Suppressor macrophage treated with lipopolysaccharide for 4 hours (primary cell): ENCODE measurements at regions not wholly inside any gene's neighbourhood (a gene's known extent, or its start where the extent isn't known, plus 50 kb on each side); places are given as distances from the start of the nearest gene placed in this dataset.
"Not testable (repeated sequence)": the region's sequence is repeated elsewhere in the genome, so short reads cannot be mapped to it uniquely, and the experiment has no call there.

Source experiments
- DNase-seq: peaks from one replicate; pipeline ENCODE4 v3.0.0-alpha.2; 2020

- DNase-seq = no peak
Observed at GRCh38 chr11:39120890-39121289, 2338.6 kb downstream of the LRRC4C start.

GRCh38 chr11:39113606-39114005 is 2345.8 kb downstream of the LRRC4C start:
- no peak for DNase-seq

DNA sequence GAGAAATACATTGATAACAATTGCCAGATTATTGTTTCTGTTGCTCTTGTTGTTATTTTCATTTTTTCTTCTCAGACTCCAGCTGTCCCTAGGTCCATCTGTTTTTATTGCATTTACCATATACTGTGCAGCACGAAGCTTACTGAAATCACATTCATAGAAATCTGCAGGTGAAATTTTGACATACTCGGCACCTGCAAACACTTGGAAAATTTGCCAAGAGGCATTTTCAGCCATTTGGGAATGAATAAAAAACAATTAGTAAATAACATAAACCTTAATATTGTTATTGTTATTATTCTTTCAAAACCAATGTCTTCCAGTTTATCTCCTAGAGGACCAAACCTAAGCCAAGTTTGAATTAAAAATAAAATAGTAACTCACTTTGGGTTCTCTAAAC is 2357.2 kb downstream of the LRRC4C start:
- no peak for DNase-seq

- no peak for DNase-seq
Observed at GRCh38 chr11:39078465-39078864, 2381.0 kb downstream of the LRRC4C start.

- DNase-seq = no peak
Observed at GRCh38 chr11:39037611-39038010, 2421.8 kb downstream of the LRRC4C start.

DNA sequence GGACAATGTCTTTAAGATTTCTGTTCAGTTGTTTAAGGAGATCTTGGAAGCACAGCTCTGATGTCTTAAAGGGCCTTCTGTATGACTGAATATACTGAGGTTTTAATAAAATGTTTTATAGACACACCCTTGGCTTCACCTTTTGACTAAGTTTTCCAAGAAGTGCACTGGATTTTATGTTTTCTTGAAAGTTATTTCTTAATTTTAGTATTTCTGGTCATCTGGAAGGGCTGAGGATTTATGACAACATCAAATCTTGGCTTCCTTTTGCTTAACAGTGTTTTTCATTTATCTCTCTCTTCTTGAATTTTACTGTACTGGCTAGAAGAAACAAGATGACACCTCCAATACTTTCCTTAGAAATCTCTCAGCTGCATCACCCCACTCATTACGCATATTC is 2423.4 kb downstream of the LRRC4C start:
- DNase-seq = no peak

GRCh38 chr11:39021539-39021938 is 2423.5 kb upstream of the RAG2 start:
- no peak for DNase-seq

DNA sequence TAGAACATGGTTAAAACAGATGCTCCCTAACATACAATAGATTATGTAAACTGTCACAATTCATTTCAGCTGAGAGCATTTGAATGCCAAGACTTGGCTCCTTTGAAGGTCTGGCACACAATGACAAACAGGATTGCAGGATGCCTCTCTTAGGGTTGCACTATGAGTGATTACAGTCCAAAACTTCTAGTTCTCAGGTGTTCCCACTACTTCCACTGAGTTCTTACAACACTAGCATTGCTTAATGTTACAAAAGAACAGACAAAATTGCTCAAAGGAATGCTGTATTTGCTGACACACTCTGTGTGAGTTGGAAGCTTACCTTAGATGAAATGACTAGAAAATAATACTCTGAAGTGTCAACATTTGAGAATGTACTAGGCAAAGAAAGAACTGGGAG is 2413.8 kb upstream of the RAG2 start:
- DNase-seq = no peak

GRCh38 chr11:38990841-38991240 is 2392.8 kb upstream of the RAG2 start:
- DNase-seq = no peak

DNA sequence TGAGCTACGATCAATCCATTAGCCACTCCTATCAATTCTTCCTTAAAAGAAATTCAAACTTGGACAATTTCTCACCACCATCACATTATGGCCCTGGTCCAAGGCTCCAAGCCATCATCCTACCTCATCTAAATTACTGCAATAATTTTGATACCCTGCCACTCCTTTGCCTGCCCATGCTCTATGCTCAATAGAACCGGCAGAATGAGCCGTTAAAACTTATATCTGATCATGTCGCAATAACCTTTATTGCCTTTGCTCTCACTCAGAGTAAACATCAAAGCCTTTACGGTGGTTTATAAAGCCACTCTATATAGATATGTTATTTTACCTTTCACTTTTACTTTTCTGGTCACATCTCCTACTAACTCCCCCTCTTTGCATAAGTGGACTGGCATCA is 2392.1 kb upstream of the RAG2 start:
- no peak for DNase-seq

GRCh38 chr11:38988908-38989307 is 2390.9 kb upstream of the RAG2 start:
- no peak for DNase-seq

GRCh38 chr11:38972220-38972619 is 2374.2 kb upstream of the RAG2 start:
- DNase-seq = no peak

DNA sequence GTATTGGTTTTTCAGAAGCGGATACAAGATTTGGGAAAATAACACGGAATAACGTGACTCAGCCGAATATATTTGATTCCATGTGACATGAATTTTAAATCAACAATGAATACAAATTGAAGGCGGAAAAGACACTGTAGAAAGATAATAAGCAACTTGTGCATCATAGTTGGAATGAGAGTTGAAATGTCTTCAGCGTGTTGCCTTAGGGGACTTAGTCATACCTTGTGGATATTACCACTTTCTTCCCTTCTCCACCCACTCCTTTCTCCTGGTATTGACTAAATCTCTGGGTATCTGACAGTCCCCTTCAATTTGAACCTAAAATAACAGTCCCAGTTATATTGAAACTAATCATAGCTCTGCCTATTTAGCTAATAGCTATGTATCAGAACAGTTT is 2373.1 kb upstream of the RAG2 start:
- no peak for DNase-seq

- DNase-seq = no peak
Observed at GRCh38 chr11:38968951-38969350, 2370.9 kb upstream of the RAG2 start.

DNA sequence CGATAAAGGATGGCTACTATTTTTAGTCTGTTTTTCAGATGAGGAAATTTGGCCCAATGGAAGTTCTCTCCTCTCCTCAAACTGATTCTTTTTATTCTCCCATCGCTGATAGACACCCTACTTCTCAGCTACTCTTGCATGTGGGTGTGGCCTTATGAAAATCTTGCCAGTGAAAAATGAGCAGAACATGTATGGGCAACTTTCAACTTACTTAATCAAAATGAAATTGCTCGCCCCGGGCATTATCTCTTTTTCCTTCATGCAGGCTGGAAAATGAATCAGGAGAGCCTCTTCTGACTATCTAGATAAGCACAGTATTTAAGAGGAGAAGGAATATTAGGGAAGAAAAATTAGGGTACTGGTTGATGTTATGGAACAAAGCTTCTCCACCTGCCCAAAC is 2354.7 kb upstream of the RAG2 start:
- no peak for DNase-seq

DNA sequence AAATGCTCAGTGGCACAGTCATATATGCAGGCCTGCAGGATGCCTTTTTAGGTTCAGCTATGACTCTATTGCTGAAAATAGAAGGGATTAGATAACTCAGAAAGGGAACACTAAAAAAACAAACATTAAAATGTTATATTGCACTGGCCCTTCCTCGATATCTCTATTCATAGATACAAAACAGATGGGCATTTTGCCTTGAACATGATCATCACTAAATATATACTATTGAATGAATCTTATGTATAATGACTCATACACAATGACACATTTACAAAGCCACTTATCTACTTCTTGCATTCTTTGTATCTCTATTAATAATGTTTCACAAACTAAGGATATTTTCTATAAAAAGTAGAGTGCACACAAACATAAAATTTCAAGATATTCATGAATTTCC is 2352.8 kb upstream of the RAG2 start:
- DNase-seq = no peak

DNA sequence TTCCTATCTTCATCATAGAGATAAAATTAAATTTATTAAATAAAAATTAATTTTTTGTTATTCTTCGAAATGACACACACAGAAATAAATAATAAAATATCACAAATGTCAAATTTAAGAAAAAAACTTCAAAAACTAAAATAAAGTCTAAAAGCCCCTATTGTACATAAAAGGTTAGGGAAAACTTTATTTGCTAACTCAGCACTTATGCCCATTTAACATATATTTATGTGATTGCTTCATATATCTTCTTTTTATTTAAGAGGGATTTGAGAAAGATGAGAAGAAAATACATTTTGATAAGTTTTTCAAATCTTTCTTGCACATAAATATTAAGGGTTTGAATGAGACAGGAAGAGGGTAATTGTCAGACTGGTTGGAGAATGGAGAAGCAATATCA is 2350.4 kb upstream of the RAG2 start:
- DNase-seq = no peak

DNA sequence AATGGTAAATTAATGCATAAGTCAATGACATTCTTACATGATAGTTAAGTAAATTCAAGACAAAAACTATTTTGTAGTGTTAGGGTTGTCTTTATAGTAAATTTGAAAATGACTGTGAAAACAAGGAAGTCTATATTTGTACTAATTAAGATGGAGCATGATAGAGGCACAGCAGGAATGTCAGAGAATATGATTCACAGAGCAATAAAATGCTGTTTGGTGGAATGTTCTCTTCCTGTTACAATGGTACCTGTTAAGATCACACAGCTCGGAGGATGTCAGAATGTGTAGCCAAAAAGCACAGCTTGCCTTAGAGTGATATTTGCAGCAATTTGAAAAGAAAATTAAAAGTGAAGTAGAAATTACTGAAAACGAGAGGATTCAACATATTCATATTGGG is 2339.7 kb upstream of the RAG2 start:
- DNase-seq = no peak

DNA sequence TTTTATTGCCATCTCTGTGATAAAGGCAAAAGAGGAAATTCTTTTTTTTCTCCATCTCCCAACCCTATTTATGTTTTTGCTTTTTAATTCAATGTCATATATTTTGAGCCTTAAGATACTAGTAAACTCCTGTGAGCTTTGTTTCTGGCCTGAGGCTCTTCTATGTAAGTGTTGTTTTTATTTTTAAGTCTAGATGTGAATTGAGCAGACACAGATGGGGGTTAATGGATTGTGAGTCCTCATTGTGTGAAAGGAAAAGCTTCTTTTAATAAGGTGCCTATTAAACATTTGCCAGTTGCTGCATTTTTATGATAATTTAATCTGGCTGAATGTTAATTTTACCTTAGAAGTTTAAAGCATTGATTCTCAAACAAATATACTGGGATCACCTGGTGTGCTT is 2337.9 kb upstream of the RAG2 start:
- DNase-seq = no peak

- no peak for DNase-seq
Observed at GRCh38 chr11:38927993-38928392, 2330.0 kb upstream of the RAG2 start.

DNA sequence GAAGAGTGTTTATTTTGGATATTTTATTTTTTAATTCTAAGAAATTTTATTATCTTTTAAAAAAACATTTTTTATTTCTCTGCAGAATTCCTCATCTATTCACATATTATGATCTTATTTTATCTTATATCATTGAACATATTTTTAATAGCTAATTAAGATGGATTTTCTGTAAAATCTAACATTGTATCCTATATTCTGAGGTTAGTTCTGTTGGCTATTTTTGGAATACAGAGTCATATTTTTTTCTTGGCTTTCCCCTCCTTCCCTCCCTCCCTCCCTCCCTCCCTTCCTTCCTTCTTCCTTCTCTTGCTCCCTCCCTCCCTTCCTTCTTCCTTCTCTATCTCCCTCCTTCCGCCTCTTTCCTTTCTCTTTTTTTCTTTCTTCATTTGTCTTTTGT is 2326.6 kb upstream of the RAG2 start:
- no peak for DNase-seq

DNA sequence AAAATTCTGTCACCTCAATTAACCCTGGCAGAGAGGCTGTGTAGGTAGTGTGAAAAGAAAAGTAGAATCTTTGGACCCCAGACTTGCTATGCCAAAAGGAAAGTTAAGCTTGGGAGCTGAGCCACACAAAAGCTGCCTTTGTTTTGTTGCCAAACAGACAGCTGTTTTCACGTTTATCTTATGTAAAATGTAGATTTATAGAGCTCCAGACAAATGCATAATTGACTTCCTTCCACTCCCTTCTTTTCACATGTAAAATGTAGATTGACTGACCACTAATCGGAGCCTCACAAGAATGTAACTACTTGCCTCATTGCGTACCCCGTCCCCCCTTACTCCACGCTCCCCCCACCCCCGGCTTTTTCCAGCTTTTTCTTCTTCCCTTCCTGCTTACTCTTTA is 2302.2 kb upstream of the RAG2 start:
- DNase-seq = no peak

DNA sequence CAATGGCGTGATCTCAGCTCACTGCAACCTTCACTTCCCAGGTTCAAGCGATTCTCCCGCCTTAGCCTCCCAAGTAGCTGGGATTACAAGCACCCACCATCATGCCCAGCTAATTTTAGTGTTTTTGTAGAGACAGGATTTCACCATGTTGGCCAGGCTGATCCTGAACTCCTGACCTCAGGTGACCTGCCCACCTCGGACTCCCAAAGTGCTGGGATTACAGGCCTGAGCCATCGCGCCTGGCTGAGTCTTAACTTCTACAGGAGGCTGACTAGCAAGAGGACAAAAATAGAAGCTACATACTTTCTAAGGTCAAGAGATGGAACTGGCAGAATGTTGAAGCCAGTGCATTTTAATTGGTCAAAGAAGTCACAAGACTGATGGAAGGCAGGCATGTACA is 2296.2 kb upstream of the RAG2 start:
- not testable (repeated sequence) for DNase-seq

DNA sequence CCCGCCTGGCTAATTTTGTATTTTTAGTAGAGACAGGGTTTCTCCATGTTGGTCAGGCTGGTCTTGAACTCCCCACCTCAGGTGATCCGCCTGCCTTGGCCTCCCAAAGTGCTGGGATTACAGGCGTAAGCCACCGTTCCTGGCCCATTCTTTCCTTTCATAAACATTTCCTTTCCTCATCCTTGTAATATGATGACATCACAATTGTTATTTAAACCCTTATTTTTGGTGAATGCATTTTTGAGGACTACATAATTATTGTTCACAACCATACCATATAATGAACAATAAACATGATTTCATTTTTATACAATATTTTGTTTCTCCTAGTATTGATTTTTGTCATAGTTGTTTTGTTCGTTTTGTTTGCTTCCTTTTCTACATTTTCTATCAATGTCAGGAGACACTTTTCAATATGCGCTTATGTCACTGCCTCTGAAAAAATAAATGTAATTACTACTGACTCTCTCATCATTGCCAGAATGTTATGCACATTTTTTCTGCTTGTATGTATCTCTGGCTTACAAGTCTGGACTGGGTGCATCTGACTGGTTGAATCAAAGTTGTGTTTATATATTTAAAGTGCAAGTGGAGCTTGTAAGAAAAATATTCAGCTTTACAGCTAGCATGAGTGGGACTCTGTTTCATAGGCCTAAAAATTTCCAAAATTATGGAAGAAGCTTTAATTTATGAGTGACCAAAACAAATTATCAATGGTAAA is 2286.3 kb upstream of the RAG2 start:
- DNase-seq = no peak

DNA sequence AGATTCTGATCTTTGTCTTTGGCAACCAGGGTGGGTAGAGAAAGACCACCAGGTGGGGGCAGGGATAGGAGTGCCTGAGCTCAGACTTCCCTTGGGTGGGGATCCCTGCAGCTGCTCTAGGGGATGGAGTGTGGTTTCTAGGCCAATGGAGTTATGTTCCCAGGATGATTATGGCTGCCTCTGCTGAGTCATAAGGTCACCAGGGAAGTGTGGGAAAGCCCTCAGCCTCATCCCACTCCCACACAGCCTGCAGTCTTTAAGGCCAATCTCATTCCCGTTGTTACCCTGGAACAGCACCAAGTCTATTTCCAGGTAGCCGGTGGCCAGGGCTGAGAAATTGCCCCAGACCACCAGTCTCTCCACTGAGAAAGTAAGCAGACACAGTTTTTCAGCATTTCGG is 2269.3 kb upstream of the RAG2 start:
- DNase-seq = no peak

DNA sequence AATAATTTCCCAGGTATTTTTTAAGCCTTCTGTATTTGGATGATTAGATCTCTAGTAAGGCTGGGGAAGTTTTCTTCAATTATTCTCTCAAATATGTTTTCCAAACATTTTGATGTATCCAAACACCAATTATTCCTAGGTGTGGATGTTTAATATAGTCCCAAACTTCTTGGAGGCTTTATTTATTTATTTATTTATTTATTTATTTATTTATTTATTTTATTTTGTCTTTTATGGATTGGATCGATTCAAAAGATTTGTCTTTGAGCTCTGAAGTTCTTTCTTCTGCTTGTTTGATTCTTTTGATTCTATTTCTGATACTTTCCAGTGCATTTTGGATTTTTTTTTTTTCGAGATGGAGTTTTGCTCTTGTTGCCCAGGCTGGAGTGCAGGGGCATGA is 2267.9 kb upstream of the RAG2 start:
- no peak for DNase-seq
